ENCODE measurements at regions not wholly inside any gene's neighbourhood (a gene's known extent, or its start where the extent isn't known, plus 50 kb on each side); places are given as distances from the start of the nearest gene placed in this dataset.

DNA sequence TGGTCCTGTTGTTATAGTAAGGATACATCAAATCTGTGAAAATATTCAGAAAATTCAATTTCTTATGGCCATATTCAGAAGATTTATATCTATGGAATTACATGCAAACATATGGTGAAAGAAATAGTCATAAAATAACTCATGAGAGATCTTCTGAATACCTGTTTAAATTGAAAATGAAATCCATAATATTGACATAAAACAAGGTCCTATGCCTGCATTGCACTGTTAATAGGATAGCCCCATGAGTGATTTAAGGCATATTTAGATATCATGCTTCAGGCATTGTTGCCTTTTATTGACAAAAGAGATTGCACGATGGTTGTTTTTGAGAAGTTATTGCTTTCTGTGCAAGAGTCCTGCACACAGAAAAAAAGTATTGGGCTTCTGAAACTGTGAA lies 591.7 kb upstream of the ZNF717 start:
- TF ChIP-seq, protein P1, sequence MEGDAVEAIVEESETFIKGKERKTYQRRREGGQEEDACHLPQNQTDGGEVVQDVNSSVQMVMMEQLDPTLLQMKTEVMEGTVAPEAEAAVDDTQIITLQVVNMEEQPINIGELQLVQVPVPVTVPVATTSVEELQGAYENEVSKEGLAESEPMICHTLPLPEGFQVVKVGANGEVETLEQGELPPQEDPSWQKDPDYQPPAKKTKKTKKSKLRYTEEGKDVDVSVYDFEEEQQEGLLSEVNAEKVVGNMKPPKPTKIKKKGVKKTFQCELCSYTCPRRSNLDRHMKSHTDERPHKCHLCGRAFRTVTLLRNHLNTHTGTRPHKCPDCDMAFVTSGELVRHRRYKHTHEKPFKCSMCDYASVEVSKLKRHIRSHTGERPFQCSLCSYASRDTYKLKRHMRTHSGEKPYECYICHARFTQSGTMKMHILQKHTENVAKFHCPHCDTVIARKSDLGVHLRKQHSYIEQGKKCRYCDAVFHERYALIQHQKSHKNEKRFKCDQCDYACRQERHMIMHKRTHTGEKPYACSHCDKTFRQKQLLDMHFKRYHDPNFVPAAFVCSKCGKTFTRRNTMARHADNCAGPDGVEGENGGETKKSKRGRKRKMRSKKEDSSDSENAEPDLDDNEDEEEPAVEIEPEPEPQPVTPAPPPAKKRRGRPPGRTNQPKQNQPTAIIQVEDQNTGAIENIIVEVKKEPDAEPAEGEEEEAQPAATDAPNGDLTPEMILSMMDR (IDR thresholded peaks at IDR 0.05; ENCODE audit: low read length), result no peak
- no peak for TF ChIP-seq EZH2phosphoT487 (IDR thresholded peaks at IDR 0.05; ENCODE audit: low read length)
- no peak for TF ChIP-seq EZH2 (optimal IDR thresholded peaks at IDR 0.05; ENCODE audit: low read depth, low read length)
